SK-N-SH treated with all-trans-retinoic acid at 6 μM for 48 hours (cell line): ENCODE measurements at regions not wholly inside any gene's neighbourhood (a gene's known extent, or its start where the extent isn't known, plus 50 kb on each side); places are given as distances from the start of the nearest gene placed in this dataset.

Source experiments
- BACH2 ChIP-seq: fragments of 250-450 bp; sonication (Bioruptor Pico); IDR thresholded peaks from 2 replicates; pipeline ENCODE4 v1.9.0; 2021; ENCODE audit warnings: mild to moderate bottlenecking, borderline replicate concordance
- OSR1 ChIP-seq: fragments of 250-450 bp; sonication (Bioruptor Pico); IDR thresholded peaks from 2 replicates; pipeline ENCODE4 v1.8.0; 2022; ENCODE audit warnings: moderate library complexity, mild to moderate bottlenecking, inconsistent platforms
- PPARA ChIP-seq: fragments of 250-450 bp; sonication (Bioruptor Pico); IDR thresholded peaks from 2 replicates; pipeline ENCODE4 v1.5.0; 2020; ENCODE audit warnings: mild to moderate bottlenecking, borderline replicate concordance
- RARB ChIP-seq: fragments of 250-450 bp; sonication (Bioruptor Pico); IDR thresholded peaks from 2 replicates; pipeline ENCODE4 v1.8.0; 2021; ENCODE audit warnings: mild to moderate bottlenecking, moderate library complexity
- TCF4 ChIP-seq: fragments of 250-450 bp; sonication (Bioruptor Pico); IDR thresholded peaks from 2 replicates; pipeline ENCODE4 v1.8.0; 2021; ENCODE audit warnings: mild to moderate bottlenecking, moderate library complexity, borderline replicate concordance
- TOX ChIP-seq: fragments of 250-450 bp; sonication (Bioruptor Pico); IDR thresholded peaks from 2 replicates; pipeline ENCODE4 v1.8.0; 2021; ENCODE audit warnings: mild to moderate bottlenecking, moderate library complexity, borderline replicate concordance
- ZFP3 ChIP-seq: fragments of 250-450 bp; sonication (Bioruptor Pico); IDR thresholded peaks from 2 replicates; pipeline ENCODE4 v1.5.0; 2020; ENCODE audit warnings: mild to moderate bottlenecking, moderate library complexity
- ZFP30 ChIP-seq: fragments of 450-650 bp; formaldehyde crosslinking; IDR thresholded peaks from 2 replicates; pipeline ENCODE4 v1.5.0; 2022; ENCODE audit warnings: mild to moderate bottlenecking, moderate library complexity
- ZNF70 ChIP-seq: fragments of 450-650 bp; formaldehyde crosslinking; IDR thresholded peaks from 2 replicates; pipeline ENCODE4 v1.5.0; 2020; ENCODE audit warnings: mild to moderate bottlenecking, moderate library complexity
- TF ChIP-seq, protein P1 (sequence below): fragments of 250-450 bp; sonication (Bioruptor Pico); IDR thresholded peaks from 2 replicates; pipeline ENCODE4 v1.8.0; 2020; ENCODE audit warnings: mild to moderate bottlenecking, moderate library complexity, borderline replicate concordance

DNA sequence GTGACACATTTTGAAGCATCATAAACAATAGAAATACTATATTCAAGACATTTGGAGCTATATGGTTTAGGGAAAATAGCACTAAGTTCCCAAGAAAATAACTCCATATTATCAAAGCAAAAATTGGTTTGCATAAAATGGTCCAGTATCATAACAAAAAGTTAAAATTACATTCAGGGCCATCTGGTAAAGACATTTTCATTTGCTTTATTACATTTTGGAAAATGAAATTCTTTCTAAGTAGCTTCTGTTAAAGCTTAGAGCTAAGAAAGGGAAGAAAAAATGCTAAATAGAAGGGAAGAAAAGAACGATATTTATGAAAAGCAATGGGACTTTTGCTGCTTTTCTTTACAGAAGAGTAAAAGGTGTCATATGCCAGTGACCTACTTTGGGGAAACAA lies 155.4 kb upstream of the GOT2 start:
- TF ChIP-seq OSR1 (CRISPR knock-in tag) = no peak
- TF ChIP-seq, protein P1, sequence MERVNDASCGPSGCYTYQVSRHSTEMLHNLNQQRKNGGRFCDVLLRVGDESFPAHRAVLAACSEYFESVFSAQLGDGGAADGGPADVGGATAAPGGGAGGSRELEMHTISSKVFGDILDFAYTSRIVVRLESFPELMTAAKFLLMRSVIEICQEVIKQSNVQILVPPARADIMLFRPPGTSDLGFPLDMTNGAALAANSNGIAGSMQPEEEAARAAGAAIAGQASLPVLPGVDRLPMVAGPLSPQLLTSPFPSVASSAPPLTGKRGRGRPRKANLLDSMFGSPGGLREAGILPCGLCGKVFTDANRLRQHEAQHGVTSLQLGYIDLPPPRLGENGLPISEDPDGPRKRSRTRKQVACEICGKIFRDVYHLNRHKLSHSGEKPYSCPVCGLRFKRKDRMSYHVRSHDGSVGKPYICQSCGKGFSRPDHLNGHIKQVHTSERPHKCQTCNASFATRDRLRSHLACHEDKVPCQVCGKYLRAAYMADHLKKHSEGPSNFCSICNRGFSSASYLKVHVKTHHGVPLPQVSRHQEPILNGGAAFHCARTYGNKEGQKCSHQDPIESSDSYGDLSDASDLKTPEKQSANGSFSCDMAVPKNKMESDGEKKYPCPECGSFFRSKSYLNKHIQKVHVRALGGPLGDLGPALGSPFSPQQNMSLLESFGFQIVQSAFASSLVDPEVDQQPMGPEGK (CRISPR knock-in tag) = no peak
- no peak for TF ChIP-seq ZFP3 (CRISPR knock-in tag)
- no peak for TF ChIP-seq TCF4 (CRISPR knock-in tag)
- TF ChIP-seq ZFP30 = no peak
- TF ChIP-seq ZNF70 (CRISPR knock-in tag) = no peak
- TF ChIP-seq RARB = no peak
- TF ChIP-seq TOX (CRISPR knock-in tag) = no peak
- TF ChIP-seq BACH2 (CRISPR knock-in tag) = no peak
- TF ChIP-seq PPARA (CRISPR knock-in tag) = no peak
